ENCODE measurements at regions not wholly inside any gene's neighbourhood (a gene's known extent, or its start where the extent isn't known, plus 50 kb on each side); places are given as distances from the start of the nearest gene placed in this dataset.

- H3K4me3 ChIP-seq (ENCODE audit: low read length), result no peak overlapping the region
- H3K9me3 ChIP-seq (ENCODE audit: control insufficient read depth, low read length), result no peaks in the 10 kb centered on the region
- H3K36me3 ChIP-seq (ENCODE audit: control insufficient read depth, insufficient read depth, low read length), result no peaks in the 10 kb centered on the region
- no peak overlapping the region for H3K9ac ChIP-seq (ENCODE audit: low read length)
- H3K4me1 ChIP-seq (ENCODE audit: control insufficient read depth, insufficient read depth, low read length), result peaks cover 30% of the 10 kb centered on the region
- H3K27me3 ChIP-seq (ENCODE audit: control insufficient read depth, insufficient read depth, low read length), result no peaks in the 10 kb centered on the region
Observed at GRCh38 chr2:136210455-136210805, 92.5 kb upstream of the CXCR4 start.

- Histone ChIP-seq H3K4me3 (ENCODE audit: low read length) (no peak overlapping the region), H3K9me3 (ENCODE audit: control insufficient read depth, low read length) (no peaks in the 10 kb centered on the region), H3K4me1 (ENCODE audit: control insufficient read depth, insufficient read depth, low read length) (peaks cover 25% of the 10 kb centered on the region), H3K36me3 (ENCODE audit: control insufficient read depth, insufficient read depth, low read length) (no peaks in the 10 kb centered on the region), H3K9ac (ENCODE audit: low read length) (no peak overlapping the region), H3K27me3 (ENCODE audit: control insufficient read depth, insufficient read depth, low read length) (no peaks in the 10 kb centered on the region)
Observed at GRCh38 chr2:136209561-136210454, 91.9 kb upstream of the CXCR4 start.

GRCh38 chr2:136208682-136209420, 90.9 kb upstream of the CXCR4 start:
- H3K4me1 ChIP-seq (ENCODE audit: control insufficient read depth, insufficient read depth, low read length), result peaks cover 17% of the 10 kb centered on the region
- no peaks in the 10 kb centered on the region for H3K9me3 ChIP-seq (ENCODE audit: control insufficient read depth, low read length)
- H3K4me3 ChIP-seq (ENCODE audit: low read length), result no peak overlapping the region
- no peaks in the 10 kb centered on the region for H3K36me3 ChIP-seq (ENCODE audit: control insufficient read depth, insufficient read depth, low read length)
- no peaks in the 10 kb centered on the region for H3K27me3 ChIP-seq (ENCODE audit: control insufficient read depth, insufficient read depth, low read length)
- H3K9ac ChIP-seq (ENCODE audit: low read length), result no peak overlapping the region

GRCh38 chr2:136207665-136208064, 89.7 kb upstream of the CXCR4 start:
- Histone ChIP-seq H3K4me1 (ENCODE audit: control insufficient read depth, insufficient read depth, low read length) (peaks cover 17% of the 10 kb centered on the region), H3K9me3 (ENCODE audit: control insufficient read depth, low read length) (no peaks in the 10 kb centered on the region), H3K36me3 (ENCODE audit: control insufficient read depth, insufficient read depth, low read length) (no peaks in the 10 kb centered on the region)

GRCh38 chr2:136207030-136207623, 89.2 kb upstream of the CXCR4 start:
- H3K27me3 ChIP-seq (ENCODE audit: control insufficient read depth, insufficient read depth, low read length), result no peaks in the 10 kb centered on the region
- no peak overlapping the region for H3K9ac ChIP-seq (ENCODE audit: low read length)
- no peak overlapping the region for H3K4me3 ChIP-seq (ENCODE audit: low read length)
- H3K4me1 ChIP-seq (ENCODE audit: control insufficient read depth, insufficient read depth, low read length), result peaks cover 17% of the 10 kb centered on the region
- H3K9me3 ChIP-seq (ENCODE audit: control insufficient read depth, low read length), result no peaks in the 10 kb centered on the region
- no peaks in the 10 kb centered on the region for H3K36me3 ChIP-seq (ENCODE audit: control insufficient read depth, insufficient read depth, low read length)

More at GRCh38 chr2:136207665-136208064, 89.7 kb upstream of the CXCR4 start:
- no peak overlapping the region for H3K4me3 ChIP-seq (ENCODE audit: low read length)
- H3K9ac ChIP-seq (ENCODE audit: low read length), result no peak overlapping the region
- H3K27me3 ChIP-seq (ENCODE audit: control insufficient read depth, insufficient read depth, low read length), result no peaks in the 10 kb centered on the region

GRCh38 chr2:136206613-136207012, 88.7 kb upstream of the CXCR4 start:
- Histone ChIP-seq H3K36me3 (ENCODE audit: control insufficient read depth, insufficient read depth, low read length) (no peaks in the 10 kb centered on the region), H3K4me1 (ENCODE audit: control insufficient read depth, insufficient read depth, low read length) (peaks cover 13% of the 10 kb centered on the region), H3K9me3 (ENCODE audit: control insufficient read depth, low read length) (no peaks in the 10 kb centered on the region), H3K9ac (ENCODE audit: low read length) (no peak overlapping the region), H3K27me3 (ENCODE audit: control insufficient read depth, insufficient read depth, low read length) (no peaks in the 10 kb centered on the region), H3K4me3 (ENCODE audit: low read length) (no peak overlapping the region)

GRCh38 chr2:136205615-136206014, 87.7 kb upstream of the CXCR4 start:
- Histone ChIP-seq H3K4me3 (ENCODE audit: low read length) (no peak overlapping the region), H3K4me1 (ENCODE audit: control insufficient read depth, insufficient read depth, low read length) (peaks cover 13% of the 10 kb centered on the region), H3K27me3 (ENCODE audit: control insufficient read depth, insufficient read depth, low read length) (no peaks in the 10 kb centered on the region), H3K9me3 (ENCODE audit: control insufficient read depth, low read length) (no peaks in the 10 kb centered on the region), H3K36me3 (ENCODE audit: control insufficient read depth, insufficient read depth, low read length) (no peaks in the 10 kb centered on the region), H3K9ac (ENCODE audit: low read length) (no peak overlapping the region)

- Histone ChIP-seq H3K36me3 (ENCODE audit: control insufficient read depth, insufficient read depth, low read length) (no peaks in the 10 kb centered on the region), H3K9ac (ENCODE audit: low read length) (no peak overlapping the region), H3K27me3 (ENCODE audit: control insufficient read depth, insufficient read depth, low read length) (no peaks in the 10 kb centered on the region), H3K4me1 (ENCODE audit: control insufficient read depth, insufficient read depth, low read length) (peaks cover 13% of the 10 kb centered on the region), H3K4me3 (ENCODE audit: low read length) (no peak overlapping the region), H3K9me3 (ENCODE audit: control insufficient read depth, low read length) (no peaks in the 10 kb centered on the region)
Observed at GRCh38 chr2:136204971-136205370, 87.0 kb upstream of the CXCR4 start.

- Histone ChIP-seq H3K9ac (ENCODE audit: low read length) (no peak overlapping the region), H3K9me3 (ENCODE audit: control insufficient read depth, low read length) (no peaks in the 10 kb centered on the region), H3K4me3 (ENCODE audit: low read length) (no peak overlapping the region), H3K36me3 (ENCODE audit: control insufficient read depth, insufficient read depth, low read length) (no peaks in the 10 kb centered on the region), H3K27me3 (ENCODE audit: control insufficient read depth, insufficient read depth, low read length) (no peaks in the 10 kb centered on the region), H3K4me1 (ENCODE audit: control insufficient read depth, insufficient read depth, low read length) (no peaks in the 10 kb centered on the region)
Observed at GRCh38 chr2:136195226-136195625, 77.3 kb upstream of the CXCR4 start.

GRCh38 chr2:136191041-136191440, 73.1 kb upstream of the CXCR4 start:
- Histone ChIP-seq H3K9ac (ENCODE audit: low read length) (no peak overlapping the region), H3K4me3 (ENCODE audit: low read length) (no peak overlapping the region), H3K36me3 (ENCODE audit: control insufficient read depth, insufficient read depth, low read length) (no peaks in the 10 kb centered on the region), H3K27me3 (ENCODE audit: control insufficient read depth, insufficient read depth, low read length) (no peaks in the 10 kb centered on the region), H3K4me1 (ENCODE audit: control insufficient read depth, insufficient read depth, low read length) (no peaks in the 10 kb centered on the region), H3K9me3 (ENCODE audit: control insufficient read depth, low read length) (no peaks in the 10 kb centered on the region)

- no peak overlapping the region for H3K4me3 ChIP-seq (ENCODE audit: low read length)
- no peaks in the 10 kb centered on the region for H3K27me3 ChIP-seq (ENCODE audit: control insufficient read depth, insufficient read depth, low read length)
- H3K9me3 ChIP-seq (ENCODE audit: control insufficient read depth, low read length), result no peaks in the 10 kb centered on the region
- no peaks in the 10 kb centered on the region for H3K4me1 ChIP-seq (ENCODE audit: control insufficient read depth, insufficient read depth, low read length)
- H3K36me3 ChIP-seq (ENCODE audit: control insufficient read depth, insufficient read depth, low read length), result no peaks in the 10 kb centered on the region
- no peak overlapping the region for H3K9ac ChIP-seq (ENCODE audit: low read length)
Observed at GRCh38 chr2:136189221-136189782, 71.4 kb upstream of the CXCR4 start.

GRCh38 chr2:136188086-136188485, 70.1 kb upstream of the CXCR4 start:
- Histone ChIP-seq H3K27me3 (ENCODE audit: control insufficient read depth, insufficient read depth, low read length) (no peaks in the 10 kb centered on the region), H3K9ac (ENCODE audit: low read length) (no peak overlapping the region), H3K4me3 (ENCODE audit: low read length) (no peak overlapping the region), H3K4me1 (ENCODE audit: control insufficient read depth, insufficient read depth, low read length) (no peaks in the 10 kb centered on the region), H3K36me3 (ENCODE audit: control insufficient read depth, insufficient read depth, low read length) (no peaks in the 10 kb centered on the region), H3K9me3 (ENCODE audit: control insufficient read depth, low read length) (no peaks in the 10 kb centered on the region)
